GM23338 (cell line): ENCODE measurements at regions not wholly inside any gene's neighbourhood (a gene's known extent, or its start where the extent isn't known, plus 50 kb on each side); places are given as distances from the start of the nearest gene placed in this dataset.
A peak's percentile ranks its signal among the peaks of the same experiment; 100 is the strongest.

ENCODE experiments used
- ATAC-seq: fragments of 200-7000 bp; cut with Tn5 transposase; 3 replicates; pipeline ENCODE4 v1.9.1; 2020
- DNase-seq: peaks from one replicate; pipeline ENCODE4 v3.0.0-alpha.2; 2015; ENCODE audit warnings: low spot score
- H2AFZ ChIP-seq: fragments of 200-600 bp; sonication (generic); 2 replicates; pipeline ENCODE4 v1.8.0; 2016; ENCODE audit warnings: antibody characterized with exemption, mild to moderate bottlenecking, moderate library complexity
- H3F3A ChIP-seq: fragments of 200-600 bp; sonication (generic); replicated peaks from 2 replicates; pipeline ENCODE4 v1.8.0; 2017; ENCODE audit warnings: antibody characterized with exemption, mixed run types, low read depth
- H3K27ac ChIP-seq: fragments of 200-600 bp; sonication (generic); 2 replicates; pipeline ENCODE4 v1.6.1; 2016; ENCODE audit warnings: low read depth
- H3K27me3 ChIP-seq: fragments of 200-600 bp; sonication (generic); 2 replicates; pipeline ENCODE4 v1.8.0; 2016; ENCODE audit warnings: mild to moderate bottlenecking, mixed run types, moderate library complexity; ENCODE audit not compliant: insufficient read depth
- H3K36me3 ChIP-seq: fragments of 200-600 bp; sonication (generic); 2 replicates; pipeline ENCODE4 v1.8.0; 2016; ENCODE audit warnings: mild to moderate bottlenecking; ENCODE audit not compliant: insufficient read depth
- H3K4me1 ChIP-seq: fragments of 200-600 bp; sonication (generic); 2 replicates; pipeline ENCODE4 v1.8.0; 2016; ENCODE audit warnings: mild to moderate bottlenecking, moderate library complexity; ENCODE audit not compliant: insufficient read depth
- H3K4me2 ChIP-seq: fragments of 200-600 bp; sonication (generic); 2 replicates; pipeline ENCODE4 v1.7.1; 2017; ENCODE audit warnings: mixed run types
- H3K4me3 ChIP-seq: fragments of 200-600 bp; sonication (generic); 2 replicates; pipeline ENCODE4 v1.6.1; 2016; ENCODE audit warnings: mixed run types
- H3K79me2 ChIP-seq: fragments of 200-600 bp; sonication (generic); replicated peaks from 2 replicates; pipeline ENCODE4 v1.8.0; 2017; ENCODE audit warnings: mild to moderate bottlenecking; ENCODE audit not compliant: insufficient read depth
- H3K9me2 ChIP-seq: fragments of 200-600 bp; sonication (generic); 2 replicates; pipeline ENCODE4 v1.8.0; 2017; ENCODE audit not compliant: insufficient read depth
- H4K20me1 ChIP-seq: fragments of 200-600 bp; sonication (generic); replicated peaks from 2 replicates; pipeline ENCODE4 v1.8.0; 2017; ENCODE audit warnings: mild to moderate bottlenecking; ENCODE audit not compliant: insufficient read depth
- H3K27ac Mint-ChIP-seq: 2 replicates; pipeline ENCODE4 v1.8.0; 2020; ENCODE audit warnings: inconsistent platforms, mild to moderate bottlenecking, moderate library complexity, mixed read lengths
- H3K27me3 Mint-ChIP-seq: 3 replicates; pipeline ENCODE4 v1.8.0; 2022; ENCODE audit warnings: low read depth, mild to moderate bottlenecking, moderate library complexity, mixed read lengths, inconsistent platforms; ENCODE audit not compliant: insufficient read depth, poor library complexity
- H3K36me3 Mint-ChIP-seq: 3 replicates; pipeline ENCODE4 v1.8.0; 2021; ENCODE audit warnings: low read depth, mild to moderate bottlenecking, inconsistent platforms, moderate library complexity, mixed read lengths
- H3K4me1 Mint-ChIP-seq: 3 replicates; pipeline ENCODE4 v1.8.0; 2020; ENCODE audit warnings: mild to moderate bottlenecking, inconsistent platforms, mixed read lengths
- H3K4me3 Mint-ChIP-seq: 3 replicates; pipeline ENCODE4 v1.8.0; 2021; ENCODE audit warnings: moderate library complexity, mild to moderate bottlenecking, inconsistent platforms, mixed read lengths
- H3K9me3 Mint-ChIP-seq: 3 replicates; pipeline ENCODE4 v1.8.0; 2020; ENCODE audit warnings: moderate library complexity, mild to moderate bottlenecking, inconsistent platforms, mixed read lengths
- CREB1 ChIP-seq: fragments of 250-450 bp; sonication (Bioruptor Pico); IDR thresholded peaks from 2 replicates; pipeline ENCODE4 v1.5.0; 2020; ENCODE audit warnings: low read depth, mild to moderate bottlenecking, moderate library complexity
- EZH2 ChIP-seq: fragments of 200-600 bp; sonication (generic); IDR thresholded peaks from one replicate; pipeline ENCODE4 v1.8.0; 2017; ENCODE audit warnings: antibody characterized with exemption, mild to moderate bottlenecking, low read depth; ENCODE audit not compliant: unreplicated experiment
- EZH2phosphoT487 ChIP-seq: fragments of 200-600 bp; sonication (generic); IDR thresholded peaks from one replicate; pipeline ENCODE4 v1.8.1; 2018; ENCODE audit warnings: antibody characterized with exemption; ENCODE audit not compliant: unreplicated experiment
- JUNB ChIP-seq: IDR thresholded peaks from one replicate; pipeline ENCODE4 v1.6.1; 2016; ENCODE audit warnings: antibody characterized with exemption; ENCODE audit not compliant: unreplicated experiment
- STAT1 ChIP-seq: IDR thresholded peaks from one replicate; pipeline ENCODE4 v1.6.1; 2016; ENCODE audit warnings: antibody characterized with exemption; ENCODE audit not compliant: unreplicated experiment
- ZNF114 ChIP-seq: fragments of 250-450 bp; sonication (Bioruptor Pico); IDR thresholded peaks from 2 replicates; pipeline ENCODE4 v1.5.0; 2020; ENCODE audit warnings: mild to moderate bottlenecking, moderate library complexity
- ZNF331 ChIP-seq: fragments of 250-450 bp; sonication (Bioruptor Pico); IDR thresholded peaks from 2 replicates; pipeline ENCODE4 v1.5.0; 2020; ENCODE audit warnings: low read depth, mild to moderate bottlenecking, moderate library complexity
- ZNF462 ChIP-seq: fragments of 250-450 bp; sonication (Bioruptor Pico); IDR thresholded peaks from 2 replicates; pipeline ENCODE4 v1.5.0; 2020; ENCODE audit warnings: mild to moderate bottlenecking, moderate library complexity

DNA sequence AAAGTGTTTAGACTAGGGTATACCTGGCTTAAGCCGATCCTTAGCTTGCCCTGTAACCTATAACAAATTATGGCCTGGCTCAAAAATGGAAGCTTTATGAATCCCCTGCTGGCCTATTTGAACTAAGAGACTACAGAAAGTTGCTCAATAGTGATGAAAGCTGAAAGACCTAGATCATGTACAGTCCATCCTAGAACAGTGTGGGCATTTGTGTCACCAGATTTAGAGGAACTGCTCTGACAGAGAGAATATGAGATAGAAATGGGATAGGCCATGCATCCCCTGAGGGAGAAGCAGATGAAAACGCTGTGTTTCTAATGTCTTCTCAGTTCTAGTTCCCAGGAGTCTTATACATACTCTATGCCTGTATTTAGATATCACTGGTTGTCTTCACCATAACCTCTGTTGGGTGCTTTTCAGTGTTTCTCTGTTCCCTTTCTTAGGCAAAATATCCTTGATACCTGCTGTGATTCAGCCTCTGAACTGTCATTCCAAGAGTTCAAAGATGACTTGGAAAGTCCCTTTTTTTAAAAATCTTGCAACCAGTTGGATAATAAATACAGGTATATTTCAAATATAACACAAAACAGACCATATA, 246.9 kb upstream of the SLC39A10 start (continued):
- 0 out of 2 replicates have a peak, but pooled peaks have one; percentile 29 for TF ChIP-seq ZNF462 (CRISPR knock-in tag)

GRCh38 chr2:195408811-195409210, 248.2 kb upstream of the SLC39A10 start:
- H3K9me2 ChIP-seq = no peaks in the 10 kb centered on the region
- H3K27me3 ChIP-seq = no peaks in the 10 kb centered on the region
- no peak overlapping the region for H3K4me2 ChIP-seq
- no peaks in the 10 kb centered on the region for H3F3A ChIP-seq
- H3K36me3 ChIP-seq = no peaks in the 10 kb centered on the region
- H3K36me3 Mint-ChIP-seq = peaks cover 2% of the 10 kb centered on the region; the same call in 1 of the 3 replicates
- no peak overlapping the region for H3K27ac Mint-ChIP-seq
- no peak overlapping the region for H3K27ac ChIP-seq
- ATAC-seq (no peak), DNase-seq (no peak)
- no peak overlapping the region for H2AFZ ChIP-seq
- H3K9me3 Mint-ChIP-seq = no peaks in the 10 kb centered on the region
- peaks cover 20% of the 10 kb centered on the region for H3K4me1 ChIP-seq
- peaks cover 22% of the 10 kb centered on the region for H3K4me1 Mint-ChIP-seq
- no peaks in the 10 kb centered on the region for H3K27me3 Mint-ChIP-seq
- H3K79me2 ChIP-seq = no peaks in the 10 kb centered on the region
- no peak overlapping the region for H3K4me3 ChIP-seq
- H3K4me3 Mint-ChIP-seq = no peak overlapping the region
- no peaks in the 10 kb centered on the region for H4K20me1 ChIP-seq
- TF ChIP-seq EZH2phosphoT487 (no peak), ZNF331 (CRISPR knock-in tag) (no peak), STAT1 (no peak), ZNF462 (CRISPR knock-in tag) (no peak), JUNB (no peak), EZH2 (no peak), CREB1 (no peak), ZNF114 (CRISPR knock-in tag) (no peak)
